H9 (cell line): ENCODE measurements at regions not wholly inside any gene's neighbourhood (a gene's known extent, or its start where the extent isn't known, plus 50 kb on each side); places are given as distances from the start of the nearest gene placed in this dataset.

Experiments
- DNase-seq: peaks from one replicate; pipeline ENCODE4 v3.0.0-alpha.2; 2017
- H2AFZ ChIP-seq: one replicate; pipeline ENCODE4 v1.6.1; 2013; ENCODE audit warnings: mild to moderate bottlenecking, low read length, control low read depth, moderate library complexity
- H2AK5ac ChIP-seq: 2 replicates; pipeline ENCODE4 v1.6.1; 2013; ENCODE audit warnings: low read length, control low read depth, mixed read lengths; ENCODE audit not compliant: insufficient read length
- H2BK120ac ChIP-seq: one replicate; pipeline ENCODE4 v1.6.1; 2013; ENCODE audit warnings: low read depth, mild to moderate bottlenecking, low read length, control low read depth, inconsistent platforms; ENCODE audit not compliant: poor library complexity, severe bottlenecking
- H2BK12ac ChIP-seq: 2 replicates; pipeline ENCODE4 v1.6.1; 2013; ENCODE audit warnings: low read length, control low read depth, mixed read lengths, low read depth; ENCODE audit not compliant: insufficient read length
- H2BK15ac ChIP-seq: 2 replicates; pipeline ENCODE4 v1.6.1; 2013; ENCODE audit warnings: low read depth, low read length, control low read depth
- H2BK20ac ChIP-seq: one replicate; pipeline ENCODE4 v1.6.1; 2013; ENCODE audit warnings: low read depth, mild to moderate bottlenecking, low read length, control low read depth, inconsistent platforms; ENCODE audit not compliant: poor library complexity, severe bottlenecking
- H2BK5ac ChIP-seq: 2 replicates; pipeline ENCODE4 v1.6.1; 2013; ENCODE audit warnings: low read length, control low read depth, mixed read lengths; ENCODE audit not compliant: insufficient read length
- H3K14ac ChIP-seq: 2 replicates; pipeline ENCODE4 v1.6.1; 2013; ENCODE audit warnings: low read length, control low read depth; ENCODE audit not compliant: insufficient read depth
- H3K18ac ChIP-seq: 2 replicates; pipeline ENCODE4 v1.6.1; 2013; ENCODE audit warnings: low read depth, mild to moderate bottlenecking, mixed read lengths, low read length, control low read depth; ENCODE audit not compliant: insufficient read length
- H3K23ac ChIP-seq: 2 replicates; pipeline ENCODE4 v1.6.1; 2013; ENCODE audit warnings: low read length, control low read depth, mixed read lengths, low read depth; ENCODE audit not compliant: insufficient read length
- H3K23me2 ChIP-seq: 2 replicates; pipeline ENCODE4 v1.6.1; 2013; ENCODE audit warnings: low read depth, mild to moderate bottlenecking, mixed read lengths, low read length, control low read depth; ENCODE audit not compliant: insufficient read length, poor library complexity, severe bottlenecking
- H3K27ac ChIP-seq: 2 replicates; pipeline ENCODE4 v1.5.1; 2013; ENCODE audit warnings: low read length, control low read depth, mixed read lengths, low read depth; ENCODE audit not compliant: insufficient read length
- H3K27me3 ChIP-seq: 2 replicates; pipeline ENCODE4 v1.6.1; 2013; ENCODE audit warnings: low read length, control low read depth, inconsistent platforms; ENCODE audit not compliant: insufficient read depth
- H3K4ac ChIP-seq: 2 replicates; pipeline ENCODE4 v1.6.1; 2013; ENCODE audit warnings: low read depth, mild to moderate bottlenecking, control low read depth, inconsistent platforms, low read length, moderate library complexity
- H3K4me1 ChIP-seq: 2 replicates; pipeline ENCODE4 v1.6.1; 2013; ENCODE audit warnings: low read length, control low read depth, inconsistent platforms; ENCODE audit not compliant: insufficient read depth
- H3K4me2 ChIP-seq: 2 replicates; pipeline ENCODE4 v1.6.1; 2013; ENCODE audit warnings: low read length, control low read depth, mixed read lengths; ENCODE audit not compliant: insufficient read length, insufficient read depth
- H3K56ac ChIP-seq: 2 replicates; pipeline ENCODE4 v1.6.1; 2013; ENCODE audit warnings: low read depth, mild to moderate bottlenecking, mixed read lengths, low read length, control low read depth; ENCODE audit not compliant: insufficient read length
- H3K79me1 ChIP-seq: 2 replicates; pipeline ENCODE4 v1.6.1; 2013; ENCODE audit warnings: low read depth, mild to moderate bottlenecking, moderate library complexity, low read length, control low read depth, inconsistent platforms; ENCODE audit not compliant: insufficient read depth, poor library complexity, severe bottlenecking
- H3K79me2 ChIP-seq: 2 replicates; pipeline ENCODE4 v1.6.1; 2013; ENCODE audit warnings: low read length, control low read depth, inconsistent platforms; ENCODE audit not compliant: insufficient read depth
- H3K9ac ChIP-seq: 2 replicates; pipeline ENCODE4 v1.6.1; 2013; ENCODE audit warnings: low read length, control low read depth, mixed read lengths; ENCODE audit not compliant: insufficient read length; ENCODE audit errors: extremely low read depth
- H3K9me3 ChIP-seq: one replicate; pipeline ENCODE4 v1.6.1; 2013; ENCODE audit warnings: low read depth, low read length, inconsistent platforms; ENCODE audit not compliant: control insufficient read depth
- H3T11ph ChIP-seq: one replicate; pipeline ENCODE4 v1.6.1; 2013; ENCODE audit warnings: mild to moderate bottlenecking, low read length, control low read depth, inconsistent platforms
- H4K20me1 ChIP-seq: one replicate; pipeline ENCODE4 v1.6.1; 2013; ENCODE audit not compliant: control insufficient read depth, insufficient read length, insufficient read depth
- H4K5ac ChIP-seq: 2 replicates; pipeline ENCODE4 v1.6.1; 2013; ENCODE audit warnings: low read depth, mild to moderate bottlenecking, mixed read lengths, low read length, control low read depth; ENCODE audit not compliant: insufficient read length
- H4K8ac ChIP-seq: replicated peaks from 2 replicates; pipeline ENCODE4 v1.6.1; 2013; ENCODE audit warnings: low read length, control low read depth, mixed read lengths, low read depth; ENCODE audit not compliant: insufficient read length
- H4K91ac ChIP-seq: 2 replicates; pipeline ENCODE4 v1.6.1; 2013; ENCODE audit warnings: low read depth, mild to moderate bottlenecking, moderate library complexity, mixed read lengths, low read length, control low read depth; ENCODE audit not compliant: insufficient read length
- H3K27ac Mint-ChIP-seq, 3 experiments: 2 replicates in 2 of 3; 3 replicates in 1 of 3; pipeline ENCODE4 v1.8.0; 2020 to 2021; ENCODE audit warnings: mixed read lengths in 3 of 3, mild to moderate bottlenecking in 1 of 3, moderate library complexity in 1 of 3
- H3K27me3 Mint-ChIP-seq: 2 replicates; pipeline ENCODE4 v1.8.0; 2021; ENCODE audit warnings: low read depth, mild to moderate bottlenecking, moderate library complexity, mixed read lengths
- H3K36me3 Mint-ChIP-seq, 3 experiments: 2 replicates in 2 of 3; 3 replicates in 1 of 3; pipeline ENCODE4 v1.8.0; 2020 to 2021; ENCODE audit warnings: low read depth in 3 of 3, mixed read lengths in 3 of 3; ENCODE audit not compliant: insufficient read depth in 1 of 3
- H3K4me1 Mint-ChIP-seq, 2 experiments: 2 replicates each; pipeline ENCODE4 v1.8.0; 2020; ENCODE audit warnings: mixed read lengths in 2 of 2
- H3K4me3 Mint-ChIP-seq, 2 experiments: 2 replicates in 1 of 2; 3 replicates in 1 of 2; pipeline ENCODE4 v1.8.0; 2020 to 2021; ENCODE audit warnings: mild to moderate bottlenecking in 2 of 2, mixed read lengths in 2 of 2, moderate library complexity in 1 of 2
- H3K9me3 Mint-ChIP-seq, 2 experiments: 2 replicates in 1 of 2; 3 replicates in 1 of 2; pipeline ENCODE4 v1.8.0; 2020; ENCODE audit warnings: mild to moderate bottlenecking in 2 of 2, mixed read lengths in 2 of 2, moderate library complexity in 1 of 2
- CTCF ChIP-seq: fragments of 200-600 bp; sonication (generic); conservative IDR thresholded peaks from 3 replicates; pipeline ENCODE4 v1.8.0; 2021; ENCODE audit warnings: antibody characterized with exemption, mild to moderate bottlenecking

- Histone ChIP-seq H3K23ac (no peak overlapping the region), H3K4me2 (no peak overlapping the region), H2AK5ac (no peak overlapping the region), H3K4me1 (no peaks in the 10 kb centered on the region), H3K56ac (no peak overlapping the region), H4K91ac (no peak overlapping the region), H2BK12ac (no peak overlapping the region), H2AFZ (no peak overlapping the region), H2BK20ac (no peak overlapping the region), H4K5ac (no peak overlapping the region), H2BK5ac (no peak overlapping the region), H3K18ac (no peak overlapping the region), H3K14ac (no peak overlapping the region), H3K27me3 (no peaks in the 10 kb centered on the region), H2BK120ac (no peak overlapping the region), H3T11ph (no peak overlapping the region), H3K4ac (no peak overlapping the region), H4K20me1 (no peaks in the 10 kb centered on the region), H3K27ac (no peak overlapping the region), H3K9ac (no peak overlapping the region), H2BK15ac (no peak overlapping the region), H3K23me2 (no peaks in the 10 kb centered on the region), H3K9me3 (no peaks in the 10 kb centered on the region), H3K79me2 (no peaks in the 10 kb centered on the region), H4K8ac (no peak overlapping the region), H3K79me1 (no peaks in the 10 kb centered on the region)
- DNase-seq, result no peak
- Mint-ChIP-seq H3K27ac (peak overlapping the region in 1 of 3 experiments; percentile 36; a peak in 1 of 7 replicates), H3K4me1 (peaks cover 13 to 18% of the 10 kb centered on the region in 2 experiments), H3K36me3 (no peaks in the 10 kb centered on the region), H3K27me3 (no peaks in the 10 kb centered on the region), H3K9me3 (no peaks in the 10 kb centered on the region), H3K4me3 (no peak overlapping the region)
- TF ChIP-seq CTCF, result peak; percentile 28; the same call in 2 of the 3 replicates
Measured at GRCh38 chr2:83233326-83233725, 1225.8 kb downstream of the SUCLG1 start.
